ENCODE measurements at regions not wholly inside any gene's neighbourhood (a gene's known extent, or its start where the extent isn't known, plus 50 kb on each side); places are given as distances from the start of the nearest gene placed in this dataset.

GRCh38 chr1:195744256-195744655 lies 864.0 kb downstream of the KCNT2 start:
- Histone ChIP-seq H4K20me1 (replicated peaks; ENCODE audit: control insufficient read depth, insufficient read depth, low read length) (no peaks in the 10 kb centered on the region), H3K9me1 (ENCODE audit: control insufficient read depth, insufficient read depth, low read length) (no peaks in the 10 kb centered on the region), H3K4me2 (ENCODE audit: insufficient read depth, low read length) (no peak overlapping the region), H3K36me3 (ENCODE audit: control insufficient read depth, insufficient read depth, low read length) (no peaks in the 10 kb centered on the region), H3K4me1 (replicated peaks in 1 of 2; ENCODE audit: control insufficient read depth in 2 of 2, insufficient read depth in 2 of 2, low read length in 2 of 2) (no peaks in the 10 kb centered on the region), H3K9me3 (replicated peaks; ENCODE audit: control insufficient read depth, insufficient read depth, low read depth, low read length) (no peaks in the 10 kb centered on the region), H3K9ac (ENCODE audit: insufficient read depth in 1 of 2, low read depth in 2 of 2, low read length in 2 of 2) (no peak overlapping the region), H3K27me3 (ENCODE audit: control insufficient read depth in 2 of 2, insufficient read depth in 2 of 2, low read length in 2 of 2) (no peaks in the 10 kb centered on the region), H3K27ac (ENCODE audit: extremely low read depth, low read depth, low read length) (no peak overlapping the region), H2AFZ (ENCODE audit: low read depth, low read length) (no peak overlapping the region), H3K4me3 (no peak overlapping the region), H3K79me2 (ENCODE audit: control insufficient read depth, insufficient read depth, low read length) (no peaks in the 10 kb centered on the region)
- 6% methylated on average over 6 of the region's 6 CpGs for WGBS (ENCODE audit: insufficient coverage, low coverage, missing lambda C conversion rate)
- no TSS peak for BruUV-seq (replicated peaks)
- ChIA-PET POLR2A (no interaction called here), CTCF (ENCODE audit: low intra/inter-chr PET ratio) (no interaction called here)
- no peak for TF ChIP-seq TCF3 (CRISPR knock-in tag; IDR thresholded peaks at IDR 0.05)
- no peak for TF ChIP-seq CBX8 (IDR thresholded peaks at IDR 0.05; ENCODE audit: borderline replicate concordance, extremely low read depth, low read depth, low read length, poor library complexity, severe bottlenecking)
- TF ChIP-seq FOXK1 (CRISPR knock-in tag; IDR thresholded peaks at IDR 0.05; ENCODE audit: borderline replicate concordance) = no peak
- no peak for TF ChIP-seq SMC3 (conservative IDR thresholded peaks at IDR 0.05; ENCODE audit: insufficient read depth, low read depth, low read length)
- no peak for TF ChIP-seq RFX7 (CRISPR knock-in tag; IDR thresholded peaks at IDR 0.05)
- TF ChIP-seq RAD21 (CRISPR knock-in tag; conservative IDR thresholded peaks at IDR 0.05 in 1 of 2, IDR thresholded peaks at IDR 0.05 in 1 of 2) = no peak
- FAIRE-seq = no peak
- intact Hi-C loops (cut with micrococcal nuclease) (no loop called here), in situ Hi-C loops (cut with MboI) (no loop called here)
- DNase-seq (ENCODE audit: extremely low read depth in 1 of 4, low spot score in 3 of 4) = no peak
- no peak for ATAC-seq

- ATAC-seq (no peak), FAIRE-seq (no peak), DNase-seq (ENCODE audit: extremely low read depth in 1 of 4, low spot score in 3 of 4) (no peak)
- POLR2A ChIA-PET = no interaction called here
- Histone ChIP-seq H3K4me2 (ENCODE audit: insufficient read depth, low read length) (no peak overlapping the region), H3K9me1 (ENCODE audit: control insufficient read depth, insufficient read depth, low read length) (no peaks in the 10 kb centered on the region), H4K20me1 (replicated peaks; ENCODE audit: control insufficient read depth, insufficient read depth, low read length) (no peaks in the 10 kb centered on the region), H3K79me2 (ENCODE audit: control insufficient read depth, insufficient read depth, low read length) (no peaks in the 10 kb centered on the region), H3K27me3 (ENCODE audit: control insufficient read depth in 2 of 2, insufficient read depth in 2 of 2, low read length in 2 of 2) (no peaks in the 10 kb centered on the region), H3K9ac (ENCODE audit: insufficient read depth in 1 of 2, low read depth in 2 of 2, low read length in 2 of 2) (no peak overlapping the region), H3K9me3 (replicated peaks; ENCODE audit: control insufficient read depth, insufficient read depth, low read depth, low read length) (no peaks in the 10 kb centered on the region), H2AFZ (ENCODE audit: low read depth, low read length) (no peak overlapping the region), H3K27ac (ENCODE audit: extremely low read depth, low read depth, low read length) (no peak overlapping the region), H3K4me1 (replicated peaks in 1 of 2; ENCODE audit: control insufficient read depth in 2 of 2, insufficient read depth in 2 of 2, low read length in 2 of 2) (no peaks in the 10 kb centered on the region), H3K4me3 (no peak overlapping the region), H3K36me3 (ENCODE audit: control insufficient read depth, insufficient read depth, low read length) (no peaks in the 10 kb centered on the region)
- BruUV-seq (replicated peaks) = no TSS peak
- intact Hi-C loops (cut with micrococcal nuclease) = no loop called here
- in situ Hi-C loops (cut with MboI) = no loop called here
- CTCF ChIA-PET (ENCODE audit: low intra/inter-chr PET ratio) = no interaction called here
- WGBS (ENCODE audit: insufficient coverage, low coverage, missing lambda C conversion rate) = 4% methylated on average over 1 of the region's 1 CpG
- TF ChIP-seq PKNOX1 (IDR thresholded peaks at IDR 0.05) (no peak), KLF6 (CRISPR knock-in tag; IDR thresholded peaks at IDR 0.05; ENCODE audit: borderline replicate concordance) (no peak), KAT2B (IDR thresholded peaks at IDR 0.05; ENCODE audit: low read depth, low read length) (no peak), SAFB (IDR thresholded peaks at IDR 0.05; ENCODE audit: borderline replicate concordance, low read depth, low read length) (no peak), KAT7 (CRISPR knock-in tag; IDR thresholded peaks at IDR 0.05; ENCODE audit: borderline replicate concordance) (no peak), BCLAF1 (IDR thresholded peaks at IDR 0.05; ENCODE audit: borderline replicate concordance in 1 of 2, control insufficient read depth in 1 of 2, low read depth in 2 of 2, low read length in 1 of 2) (no peak), EGR1 (conservative IDR thresholded peaks at IDR 0.05) (no peak)
Measured at GRCh38 chr1:195740862-195741261, 867.4 kb downstream of the KCNT2 start.

Measured in K562 (cell line).